GM10248 (cell line): ENCODE measurements at regions not wholly inside any gene's neighbourhood (a gene's known extent, or its start where the extent isn't known, plus 50 kb on each side); places are given as distances from the start of the nearest gene placed in this dataset.
"Not testable (repeated sequence)": the region's sequence is repeated elsewhere in the genome, so short reads cannot be mapped to it uniquely, and the experiment has no call there.

Source experiments
- CTCF ChIA-PET: fragments of 300-600 bp; sonication (Branson Sonifier 250); formaldehyde crosslinking; extraction: SDS; loops from one replicate; lab custom pipeline; 2021; ENCODE audit warnings: antibody characterized with exemption; lab: Yijun Ruan, JAX
- POLR2A ChIA-PET: fragments of 350-650 bp; sonication (Branson Sonifier 250); formaldehyde crosslinking; extraction: SDS; loops from one replicate; lab custom pipeline; 2020; ENCODE audit warnings: antibody characterized with exemption; lab: Yijun Ruan, JAX
- DNase-seq: peaks from one replicate; pipeline ENCODE4 v3.0.0; 2012; ENCODE audit errors: extremely low spot score
- CTCF ChIP-seq: IDR thresholded peaks from 2 replicates; pipeline ENCODE4 v1.5.1; 2012; ENCODE audit warnings: mild to moderate bottlenecking, low read depth; ENCODE audit errors: extremely low read depth, missing control alignments, control extremely low read depth

- POLR2A ChIA-PET = no interaction called here
- TF ChIP-seq CTCF = no peak
- CTCF ChIA-PET = interaction anchor here (1.3 kb wide), 1 partner anchor 12 kb away, joined by 3 read pairs; no protein-coding TSS in a partner anchor
- DNase-seq = no peak
These were observed 1230.3 kb upstream of the GOT2 start for GRCh38 chr16:59964232-59964924.

- no peak for TF ChIP-seq CTCF
- ChIA-PET POLR2A (no interaction called here), CTCF (no interaction called here)
- DNase-seq = no peak
These were observed 1225.2 kb upstream of the GOT2 start for GRCh38 chr16:59959311-59959710.

GRCh38 chr16:59950431-59950830 lies 1216.3 kb upstream of the GOT2 start:
- TF ChIP-seq CTCF = no peak
- ChIA-PET POLR2A (no interaction called here), CTCF (no interaction called here)
- DNase-seq = no peak

- CTCF ChIA-PET = interaction anchor here (2.0 kb wide), 1 partner anchor 10 kb away, joined by 8 read pairs; no protein-coding TSS in a partner anchor
- POLR2A ChIA-PET, DNase-seq: not testable (repeated sequence)
These were observed 1209.9 kb upstream of the GOT2 start for GRCh38 chr16:59944041-59944440.

GRCh38 chr16:59941594-59941993 lies 1207.5 kb upstream of the GOT2 start:
- no peak for TF ChIP-seq CTCF
- DNase-seq = no peak
- ChIA-PET POLR2A (no interaction called here), CTCF (no interaction called here)

- POLR2A ChIA-PET = no interaction called here
- DNase-seq = no peak
These were observed 1185.9 kb upstream of the GOT2 start for GRCh38 chr16:59920054-59920453.

GRCh38 chr16:59913666-59914065 lies 1179.5 kb upstream of the GOT2 start:
- no peak for TF ChIP-seq CTCF
- CTCF ChIA-PET = no interaction called here
- POLR2A ChIA-PET = no interaction called here
- no peak for DNase-seq

More at GRCh38 chr16:59920054-59920453, 1185.9 kb upstream of the GOT2 start:
- CTCF ChIA-PET = no interaction called here
- no peak for TF ChIP-seq CTCF
